Endodermal cell (in vitro differentiated cells): ENCODE measurements at regions not wholly inside any gene's neighbourhood (a gene's known extent, or its start where the extent isn't known, plus 50 kb on each side); places are given as distances from the start of the nearest gene placed in this dataset.

Source experiments
- DNase-seq: peaks from one replicate; pipeline ENCODE4 v3.0.0-alpha.2; 2017
- H3K27ac ChIP-seq: 2 replicates; pipeline ENCODE4 v1.5.1; 2013; ENCODE audit warnings: mild to moderate bottlenecking, low read depth, low read length, moderate library complexity
- H3K27me3 ChIP-seq: 2 replicates; pipeline ENCODE4 v1.6.1; 2013; ENCODE audit warnings: mild to moderate bottlenecking, low read length, moderate library complexity; ENCODE audit not compliant: insufficient read depth, control insufficient read depth, poor library complexity, severe bottlenecking
- H3K36me3 ChIP-seq: 2 replicates; pipeline ENCODE4 v1.7.0; 2013; ENCODE audit warnings: mild to moderate bottlenecking, low read length, moderate library complexity; ENCODE audit not compliant: control insufficient read depth, insufficient read depth
- H3K4me1 ChIP-seq: one replicate; pipeline ENCODE4 v1.7.0; 2013; ENCODE audit warnings: low read length; ENCODE audit not compliant: control insufficient read depth, insufficient read depth
- H3K4me3 ChIP-seq: 2 replicates; pipeline ENCODE4 v1.5.1; 2013; ENCODE audit warnings: mild to moderate bottlenecking, low read length, moderate library complexity
- H3K9ac ChIP-seq: 2 replicates; pipeline ENCODE4 v1.6.1; 2013; ENCODE audit warnings: mild to moderate bottlenecking, low read length, moderate library complexity; ENCODE audit not compliant: poor library complexity, severe bottlenecking; ENCODE audit errors: extremely low read depth
- H3K9me3 ChIP-seq: 2 replicates; pipeline ENCODE4 v1.6.1; 2013; ENCODE audit warnings: mild to moderate bottlenecking, low read length, moderate library complexity; ENCODE audit not compliant: control insufficient read depth
- H3K27ac Mint-ChIP-seq: 2 replicates; pipeline ENCODE4 v1.8.0; 2020; ENCODE audit warnings: mixed read lengths
- H3K27me3 Mint-ChIP-seq: 2 replicates; pipeline ENCODE4 v1.8.0; 2021; ENCODE audit warnings: mild to moderate bottlenecking, mixed read lengths; ENCODE audit not compliant: insufficient read depth
- H3K36me3 Mint-ChIP-seq: 2 replicates; pipeline ENCODE4 v1.8.0; 2020; ENCODE audit warnings: low read depth, mixed read lengths
- H3K4me1 Mint-ChIP-seq: 2 replicates; pipeline ENCODE4 v1.8.0; 2020; ENCODE audit warnings: mixed read lengths
- H3K4me3 Mint-ChIP-seq: 2 replicates; pipeline ENCODE4 v1.8.0; 2020; ENCODE audit warnings: mild to moderate bottlenecking, moderate library complexity, mixed read lengths
- H3K9me3 Mint-ChIP-seq: 2 replicates; pipeline ENCODE4 v1.8.0; 2020; ENCODE audit warnings: mild to moderate bottlenecking, mixed read lengths
- CTCF ChIP-seq: fragments of 200-600 bp; sonication (generic); conservative IDR thresholded peaks from 2 replicates; pipeline ENCODE4 v1.5.0; 2021; ENCODE audit warnings: antibody characterized with exemption, mild to moderate bottlenecking
- WGBS, 2 experiments: methylation state at CpG; one replicate each; pipeline versions ENCODE4 v1.1.5 to v1.1.7; 2013; ENCODE audit warnings: missing lambda C conversion rate in 2 of 2, mixed read lengths in 1 of 2; ENCODE audit not compliant: insufficient coverage in 1 of 2, insufficient read length in 1 of 2; 5-methylcytosine and 5-hydroxymethylcytosine counted together

- Mint-ChIP-seq H3K9me3 (no peaks in the 10 kb centered on the region), H3K4me3 (no peak overlapping the region), H3K27ac (no peak overlapping the region), H3K36me3 (no peaks in the 10 kb centered on the region), H3K4me1 (no peaks in the 10 kb centered on the region), H3K27me3 (no peaks in the 10 kb centered on the region)
- WGBS, 2 experiments, result 71 to 91% methylated on average over 1 of the region's 1 CpG
- TF ChIP-seq CTCF, result no peak
- Histone ChIP-seq H3K36me3 (no peaks in the 10 kb centered on the region), H3K4me1 (no peaks in the 10 kb centered on the region), H3K4me3 (no peak overlapping the region), H3K27ac (no peak overlapping the region), H3K9me3 (no peaks in the 10 kb centered on the region), H3K9ac (no peak overlapping the region), H3K27me3 (no peaks in the 10 kb centered on the region)
- DNase-seq, result no peak
These were observed 226.0 kb downstream of the CHRM3 start for GRCh38 chr1:239612379-239612778.

- 100% methylated on average over 1 of the region's 1 CpG; no CpG with 5 or more reads in 1 of the 2 experiments for WGBS, 2 experiments
- DNase-seq, result no peak
- no peak overlapping the region for H3K27ac Mint-ChIP-seq
- H3K27me3 ChIP-seq, result no peaks in the 10 kb centered on the region
- H3K4me3 ChIP-seq, result no peak overlapping the region
- no peak overlapping the region for H3K9ac ChIP-seq
- H3K36me3 Mint-ChIP-seq, result no peaks in the 10 kb centered on the region
- H3K4me3 Mint-ChIP-seq, result no peak overlapping the region
- no peaks in the 10 kb centered on the region for H3K4me1 ChIP-seq
- H3K36me3 ChIP-seq, result no peaks in the 10 kb centered on the region
- no peaks in the 10 kb centered on the region for H3K4me1 Mint-ChIP-seq
- no peaks in the 10 kb centered on the region for H3K9me3 ChIP-seq
- no peaks in the 10 kb centered on the region for H3K9me3 Mint-ChIP-seq
- H3K27me3 Mint-ChIP-seq, result no peaks in the 10 kb centered on the region
- TF ChIP-seq CTCF, result no peak
- no peak overlapping the region for H3K27ac ChIP-seq
These were observed 230.3 kb downstream of the CHRM3 start for GRCh38 chr1:239616673-239617072.

GRCh38 chr1:239617259-239617658 is 230.9 kb downstream of the CHRM3 start:
- Mint-ChIP-seq H3K4me3 (no peak overlapping the region), H3K27ac (no peak overlapping the region), H3K4me1 (no peaks in the 10 kb centered on the region), H3K9me3 (peaks cover 4% of the 10 kb centered on the region), H3K27me3 (no peaks in the 10 kb centered on the region), H3K36me3 (no peaks in the 10 kb centered on the region)
- no peak overlapping the region for H3K9ac ChIP-seq
- peaks cover 4% of the 10 kb centered on the region for H3K9me3 ChIP-seq
- TF ChIP-seq CTCF, result no peak
- H3K27me3 ChIP-seq, result no peaks in the 10 kb centered on the region
- no peaks in the 10 kb centered on the region for H3K36me3 ChIP-seq
- no peak overlapping the region for H3K27ac ChIP-seq
- no peaks in the 10 kb centered on the region for H3K4me1 ChIP-seq
- 95 to 100% methylated on average over 1 to 6 of the region's 6 CpGs for WGBS, 2 experiments
- no peak for DNase-seq
- H3K4me3 ChIP-seq, result no peak overlapping the region
